Tibial nerve (tissue), 4 donors: ENCODE measurements at regions not wholly inside any gene's neighbourhood (a gene's known extent, or its start where the extent isn't known, plus 50 kb on each side); places are given as distances from the start of the nearest gene placed in this dataset.

Experiments
- DNase-seq, 2 donors: peaks; one replicate each; pipeline ENCODE4 v3.0.0-alpha.2; 2019; ENCODE audit warnings: low spot score in 2 of 2
- H3K27ac ChIP-seq, 4 donors: fragments of 200-600 bp; sonication (generic) in 3 of 4; one replicate each; pipeline ENCODE4 v1.5.1; 2017 to 2019; ENCODE audit warnings: mild to moderate bottlenecking in 1 of 4
- H3K27me3 ChIP-seq, 2 donors: fragments of 200-600 bp; sonication (generic) in 1 of 2; one replicate each; pipeline versions ENCODE4 v1.5.1 to v1.6.0; 2017 to 2019
- H3K36me3 ChIP-seq, 3 donors: fragments of 200-600 bp; sonication (generic); one replicate each; pipeline ENCODE4 v1.5.1; 2018 to 2019
- H3K4me1 ChIP-seq, 4 donors: fragments of 200-600 bp; sonication (generic) in 3 of 4; one replicate each; pipeline ENCODE4 v1.5.1; 2017 to 2019
- H3K4me3 ChIP-seq, 4 donors: fragments of 200-600 bp; sonication (generic) in 3 of 4; one replicate each; pipeline ENCODE4 v1.5.1; 2017 to 2019; ENCODE audit warnings: mild to moderate bottlenecking in 1 of 4, moderate library complexity in 1 of 4
- H3K9me3 ChIP-seq, 4 donors: fragments of 200-600 bp; sonication (generic) in 3 of 4; one replicate each; pipeline ENCODE4 v1.5.1; 2017 to 2019
- EP300 ChIP-seq, 2 donors: sonication (generic); formaldehyde crosslinking; IDR thresholded peaks; one replicate each; pipeline ENCODE4 v1.6.1; 2017; ENCODE audit warnings: antibody characterized with exemption in 2 of 2, mild to moderate bottlenecking in 1 of 2
- POLR2A ChIP-seq, 2 donors: fragments of 450-650 bp; IDR thresholded peaks; one replicate each; pipeline ENCODE4 v1.6.1; 2017; ENCODE audit warnings: antibody characterized with exemption in 2 of 2, mild to moderate bottlenecking in 2 of 2, moderate library complexity in 2 of 2
- WGBS, 2 donors: methylation state at CpG; one replicate each; pipeline ENCODE4 v1.1.5; 2018; 5-methylcytosine and 5-hydroxymethylcytosine counted together
- TF ChIP-seq, protein P1 (sequence below), 5 experiments: fragments of 200-600 bp in 3 of 5; fragments of 450-650 bp in 2 of 5; sonication (generic) in 3 of 5; IDR thresholded peaks; one replicate each; pipeline ENCODE4 v1.5.1; 2016 to 2019; ENCODE audit warnings: antibody characterized with exemption in 5 of 5, mild to moderate bottlenecking in 3 of 5, moderate library complexity in 2 of 5

DNA sequence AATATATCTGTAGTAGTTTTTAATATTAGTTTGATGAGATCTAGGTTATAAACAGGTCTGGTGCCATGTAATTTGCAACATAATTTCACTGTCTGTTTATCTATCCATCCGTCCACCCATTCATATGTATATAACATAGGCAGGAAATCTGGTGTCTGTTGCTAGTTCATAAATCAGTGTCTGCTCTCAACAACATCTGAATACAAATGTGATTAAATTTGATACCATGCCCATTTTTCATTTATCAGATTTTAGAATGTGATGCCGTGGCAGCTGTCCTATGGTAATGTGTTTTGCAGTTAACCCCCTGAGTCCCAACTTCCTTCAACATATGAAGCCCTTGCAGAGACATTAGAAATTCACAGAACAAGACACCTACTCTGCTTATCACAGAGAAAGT is 228.4 kb downstream of the CMPK2 start:
- 46 to 47% methylated on average over 2 of the region's 2 CpGs for WGBS, 2 donors
- DNase-seq: no peak
- no peak overlapping the region for H3K4me3 ChIP-seq
- TF ChIP-seq EP300 (IDR thresholded peaks at IDR 0.05): no peak
- no peak for TF ChIP-seq POLR2A (IDR thresholded peaks at IDR 0.05)
- TF ChIP-seq, protein P1, sequence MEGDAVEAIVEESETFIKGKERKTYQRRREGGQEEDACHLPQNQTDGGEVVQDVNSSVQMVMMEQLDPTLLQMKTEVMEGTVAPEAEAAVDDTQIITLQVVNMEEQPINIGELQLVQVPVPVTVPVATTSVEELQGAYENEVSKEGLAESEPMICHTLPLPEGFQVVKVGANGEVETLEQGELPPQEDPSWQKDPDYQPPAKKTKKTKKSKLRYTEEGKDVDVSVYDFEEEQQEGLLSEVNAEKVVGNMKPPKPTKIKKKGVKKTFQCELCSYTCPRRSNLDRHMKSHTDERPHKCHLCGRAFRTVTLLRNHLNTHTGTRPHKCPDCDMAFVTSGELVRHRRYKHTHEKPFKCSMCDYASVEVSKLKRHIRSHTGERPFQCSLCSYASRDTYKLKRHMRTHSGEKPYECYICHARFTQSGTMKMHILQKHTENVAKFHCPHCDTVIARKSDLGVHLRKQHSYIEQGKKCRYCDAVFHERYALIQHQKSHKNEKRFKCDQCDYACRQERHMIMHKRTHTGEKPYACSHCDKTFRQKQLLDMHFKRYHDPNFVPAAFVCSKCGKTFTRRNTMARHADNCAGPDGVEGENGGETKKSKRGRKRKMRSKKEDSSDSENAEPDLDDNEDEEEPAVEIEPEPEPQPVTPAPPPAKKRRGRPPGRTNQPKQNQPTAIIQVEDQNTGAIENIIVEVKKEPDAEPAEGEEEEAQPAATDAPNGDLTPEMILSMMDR (IDR thresholded peaks at IDR 0.05): no peak
- H3K27ac ChIP-seq: no peak overlapping the region
- no peaks in the 10 kb centered on the region for H3K36me3 ChIP-seq
- no peaks in the 10 kb centered on the region for H3K9me3 ChIP-seq
- no peaks in the 10 kb centered on the region for H3K27me3 ChIP-seq
- no peaks in the 10 kb centered on the region for H3K4me1 ChIP-seq

DNA sequence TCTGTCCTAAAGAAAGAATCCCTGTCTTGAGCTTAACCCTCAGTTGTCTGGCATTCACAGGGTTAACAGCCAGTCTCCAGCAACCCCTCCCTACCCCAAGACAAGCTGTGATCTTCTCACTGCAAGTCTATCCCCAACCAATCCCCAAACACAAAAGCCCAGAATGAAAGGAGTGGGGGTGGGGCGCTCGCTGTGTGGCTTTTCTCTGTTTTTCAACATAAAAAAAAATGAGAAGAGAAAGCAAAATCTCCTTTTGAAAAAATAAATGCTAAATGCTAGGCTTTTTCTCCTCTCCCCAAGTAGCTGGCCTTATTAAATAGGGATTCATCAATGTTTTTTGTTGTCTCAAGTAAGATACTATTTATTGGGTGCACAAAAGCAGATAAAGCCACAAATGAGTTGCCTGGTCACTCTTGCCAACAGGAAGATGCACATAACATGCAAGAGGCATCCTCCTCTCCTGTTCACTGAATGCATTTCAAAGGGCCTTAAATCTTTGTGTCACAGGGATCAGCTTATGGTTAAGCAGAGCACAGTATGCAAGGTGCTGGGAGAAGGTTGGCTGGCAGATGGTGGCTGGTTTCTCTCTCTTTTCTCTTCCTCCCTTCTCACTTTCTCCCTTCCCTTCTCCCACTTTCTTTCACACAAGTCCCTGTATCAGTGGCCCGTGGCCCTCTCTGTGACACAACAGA is 225.6 kb downstream of the CMPK2 start:
- WGBS, 2 donors: 41 to 46% methylated on average over 3 of the region's 3 CpGs
- Histone ChIP-seq H3K27ac (no peak overlapping the region), H3K4me1 (no peaks in the 10 kb centered on the region), H3K27me3 (no peaks in the 10 kb centered on the region), H3K9me3 (no peaks in the 10 kb centered on the region), H3K4me3 (no peak overlapping the region), H3K36me3 (no peaks in the 10 kb centered on the region)
- DNase-seq: no peak
- TF ChIP-seq EP300 (IDR thresholded peaks at IDR 0.05) (no peak), POLR2A (IDR thresholded peaks at IDR 0.05) (no peak)
- TF ChIP-seq, protein P1 (IDR thresholded peaks at IDR 0.05): no peak

DNA sequence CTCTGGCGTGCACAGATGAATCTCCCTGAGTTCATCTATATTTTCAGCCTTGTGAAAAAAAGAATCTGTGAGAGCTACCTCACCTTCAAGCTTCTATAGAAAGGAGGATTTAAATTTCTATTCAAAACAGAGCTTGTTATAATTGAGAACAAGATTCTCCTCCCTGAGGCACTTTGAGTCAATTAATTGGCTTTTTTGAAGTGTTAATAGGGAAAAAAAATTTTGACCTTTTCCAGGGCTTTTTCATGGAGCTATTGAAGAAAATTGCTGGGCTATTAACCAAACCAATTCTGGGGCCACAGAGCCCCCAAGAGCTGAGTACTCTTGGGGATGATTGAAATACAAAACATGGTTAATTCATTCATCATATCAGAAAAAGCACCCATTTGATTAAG is 225.1 kb downstream of the CMPK2 start:
- Histone ChIP-seq H3K9me3 (no peaks in the 10 kb centered on the region), H3K36me3 (no peaks in the 10 kb centered on the region), H3K4me3 (no peak overlapping the region), H3K4me1 (no peaks in the 10 kb centered on the region), H3K27me3 (no peaks in the 10 kb centered on the region), H3K27ac (no peak overlapping the region)
- TF ChIP-seq POLR2A (IDR thresholded peaks at IDR 0.05): no peak
- TF ChIP-seq, protein P1 (IDR thresholded peaks at IDR 0.05): no peak
- no peak for TF ChIP-seq EP300 (IDR thresholded peaks at IDR 0.05)
- no peak for DNase-seq
- 79 to 91% methylated on average over 1 of the region's 1 CpG for WGBS, 2 donors

DNA sequence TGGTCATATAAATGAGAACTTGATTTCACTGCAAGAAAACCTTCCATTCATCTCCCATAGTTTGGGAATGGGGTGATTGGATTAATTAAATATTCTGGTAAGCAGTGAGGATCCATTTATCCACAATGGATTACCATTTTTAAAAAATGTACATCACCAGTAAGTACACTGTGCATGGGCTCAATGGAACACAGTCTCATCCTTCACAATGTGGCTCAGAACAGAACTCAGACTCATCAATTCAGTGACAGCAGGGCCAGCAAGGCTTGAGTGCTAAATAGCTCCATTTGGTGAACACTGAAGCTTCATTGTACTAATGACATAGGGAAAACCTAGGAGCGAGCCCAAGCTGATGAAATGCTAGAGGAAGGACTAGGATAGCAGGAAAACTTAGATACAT is 223.8 kb downstream of the CMPK2 start:
- no peaks in the 10 kb centered on the region for H3K9me3 ChIP-seq
- WGBS, 2 donors: 62 to 73% methylated on average over 1 of the region's 1 CpG
- no peak overlapping the region for H3K27ac ChIP-seq
- no peaks in the 10 kb centered on the region for H3K4me1 ChIP-seq
- no peak for TF ChIP-seq EP300 (IDR thresholded peaks at IDR 0.05)
- TF ChIP-seq, protein P1 (IDR thresholded peaks at IDR 0.05): no peak
- TF ChIP-seq POLR2A (IDR thresholded peaks at IDR 0.05): no peak
- H3K4me3 ChIP-seq: no peak overlapping the region
- no peak for DNase-seq
- H3K27me3 ChIP-seq: no peaks in the 10 kb centered on the region
- no peaks in the 10 kb centered on the region for H3K36me3 ChIP-seq

DNA sequence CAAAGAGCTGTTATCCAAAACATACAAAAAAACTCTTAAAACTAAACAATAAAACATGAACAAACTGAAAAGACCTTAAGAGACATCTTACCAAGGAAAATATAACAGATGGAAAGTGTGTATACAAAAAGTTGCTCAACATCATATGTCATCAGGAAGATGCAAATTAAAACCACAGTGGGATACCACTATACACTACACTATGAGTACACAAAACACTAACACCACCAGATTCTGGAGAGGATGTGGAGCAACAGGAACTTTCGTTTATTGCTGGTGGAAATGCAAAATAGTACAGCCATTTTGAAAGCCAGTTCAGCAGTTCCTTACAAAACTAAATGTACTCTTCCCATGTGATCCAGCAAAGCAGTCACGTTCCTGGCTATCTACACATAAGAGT is 221.4 kb downstream of the CMPK2 start:
- 69 to 83% methylated on average over 2 of the region's 2 CpGs for WGBS, 2 donors
- no peaks in the 10 kb centered on the region for H3K36me3 ChIP-seq
- H3K4me3 ChIP-seq: no peak overlapping the region
- H3K27me3 ChIP-seq: no peaks in the 10 kb centered on the region
- TF ChIP-seq EP300 (IDR thresholded peaks at IDR 0.05) (no peak), POLR2A (IDR thresholded peaks at IDR 0.05) (no peak)
- TF ChIP-seq, protein P1 (IDR thresholded peaks at IDR 0.05): no peak
- H3K9me3 ChIP-seq: no peaks in the 10 kb centered on the region
- DNase-seq: no peak
- no peaks in the 10 kb centered on the region for H3K4me1 ChIP-seq
- H3K27ac ChIP-seq: no peak overlapping the region
